Gastroesophageal sphincter (tissue), 4 donors: ENCODE measurements at regions not wholly inside any gene's neighbourhood (a gene's known extent, or its start where the extent isn't known, plus 50 kb on each side); places are given as distances from the start of the nearest gene placed in this dataset.
"Not testable (repeated sequence)": the region's sequence is repeated elsewhere in the genome, so short reads cannot be mapped to it uniquely, and the experiment has no call there.

Source experiments
- ATAC-seq: fragments of 150-250 bp; one replicate; pipeline ENCODE4 v1.9.1; 2016; ENCODE audit warnings: mild to moderate bottlenecking, moderate library complexity
- H3K27ac ChIP-seq, 4 donors: fragments of 200-600 bp; sonication (generic) in 3 of 4; 1 replicate in 3 of 4; 2 replicates in 1 of 4; pipeline ENCODE4 v1.5.1; 2016 to 2019
- H3K27me3 ChIP-seq: fragments of 200-600 bp; sonication (generic); one replicate; pipeline ENCODE4 v1.5.1; 2019
- H3K36me3 ChIP-seq, 2 donors: fragments of 200-600 bp; sonication (generic); one replicate each; pipeline ENCODE4 v1.5.1; 2019; ENCODE audit warnings: control low read depth in 1 of 2
- H3K4me1 ChIP-seq, 3 donors: fragments of 200-600 bp; sonication (generic); 1 replicate in 2 of 3; 2 replicates in 1 of 3; pipeline ENCODE4 v1.5.1; 2016 to 2019; ENCODE audit warnings: control low read depth in 2 of 3
- H3K4me3 ChIP-seq, 2 donors: fragments of 200-600 bp; sonication (generic); one replicate each; pipeline ENCODE4 v1.5.1; 2019; ENCODE audit warnings: mild to moderate bottlenecking in 1 of 2, moderate library complexity in 1 of 2
- H3K9me3 ChIP-seq, 3 donors: fragments of 200-600 bp; sonication (generic); one replicate each; pipeline ENCODE4 v1.5.1; 2017 to 2019; ENCODE audit warnings: control low read depth in 2 of 3
- CTCF ChIP-seq, 4 experiments: fragments of 200-600 bp in 2 of 4; fragments of 450-650 bp in 2 of 4; sonication (generic) in 1 of 4; IDR thresholded peaks; one replicate each; pipeline ENCODE4 v1.5.1; 2017 to 2019; ENCODE audit warnings: antibody characterized with exemption in 4 of 4, mild to moderate bottlenecking in 2 of 4, moderate library complexity in 2 of 4
- EP300 ChIP-seq: sonication (generic); formaldehyde crosslinking; IDR thresholded peaks from one replicate; pipeline ENCODE4 v1.6.1; 2017; ENCODE audit warnings: antibody characterized with exemption, mild to moderate bottlenecking
- POLR2A ChIP-seq, 2 donors: fragments of 450-650 bp; IDR thresholded peaks; one replicate each; pipeline ENCODE4 v1.6.1; 2017; ENCODE audit warnings: antibody characterized with exemption in 2 of 2, mild to moderate bottlenecking in 2 of 2, moderate library complexity in 1 of 2
- POLR2AphosphoS5 ChIP-seq: sonication (generic); formaldehyde crosslinking; IDR thresholded peaks from one replicate; pipeline ENCODE4 v1.6.1; 2017; ENCODE audit warnings: antibody characterized with exemption
- WGBS, 2 donors: methylation state at CpG; one replicate each; pipeline ENCODE4 v1.1.5; 2018; ENCODE audit warnings: low coverage in 1 of 2; 5-methylcytosine and 5-hydroxymethylcytosine counted together

- no peak for ATAC-seq
- H3K4me3 ChIP-seq: no peak overlapping the region
- peaks cover 16% of the 10 kb centered on the region for H3K27me3 ChIP-seq
- no peak overlapping the region for H3K27ac ChIP-seq
- 50% methylated on average over 1 of the region's 1 CpG; no CpG with 5 or more reads in 1 of the 2 donors for WGBS, 2 donors
- TF ChIP-seq POLR2A (IDR thresholded peaks at IDR 0.05) (no peak), EP300 (no peak), CTCF (IDR thresholded peaks at IDR 0.05) (no peak), POLR2AphosphoS5 (no peak)
- no peaks in the 10 kb centered on the region for H3K4me1 ChIP-seq
- no peaks in the 10 kb centered on the region for H3K36me3 ChIP-seq
- H3K9me3 ChIP-seq: no peaks in the 10 kb centered on the region
Observed at GRCh38 chr2:130289780-130290179, 52.9 kb upstream of the IMP4 start.

GRCh38 chr2:130288467-130289403, 54.0 kb upstream of the IMP4 start:
- TF ChIP-seq CTCF (IDR thresholded peaks at IDR 0.05) (no peak), POLR2A (IDR thresholded peaks at IDR 0.05) (no peak), EP300 (no peak), POLR2AphosphoS5 (no peak)
- ATAC-seq: no peak
- Histone ChIP-seq H3K27me3 (peaks cover 14% of the 10 kb centered on the region), H3K4me1 (no peaks in the 10 kb centered on the region), H3K9me3 (no peaks in the 10 kb centered on the region), H3K27ac (no peak overlapping the region), H3K36me3 (no peaks in the 10 kb centered on the region), H3K4me3 (no peak overlapping the region)
- 75 to 83% methylated on average over 6 to 15 of the region's 56 CpGs for WGBS, 2 donors

GRCh38 chr2:130287656-130288026, 55.1 kb upstream of the IMP4 start:
- WGBS, 2 donors: 65% methylated on average over 11 of the region's 14 CpGs; no CpG with 5 or more reads in 1 of the 2 donors
- ATAC-seq: no peak
- Histone ChIP-seq H3K27me3 (peaks cover 13% of the 10 kb centered on the region), H3K36me3 (no peaks in the 10 kb centered on the region), H3K4me1 (no peaks in the 10 kb centered on the region), H3K9me3 (no peaks in the 10 kb centered on the region), H3K27ac (no peak overlapping the region), H3K4me3 (no peak overlapping the region)
- no peak for TF ChIP-seq EP300

GRCh38 chr2:130286983-130287655, 55.6 kb upstream of the IMP4 start:
- no peak overlapping the region for H3K27ac ChIP-seq
- no peak overlapping the region for H3K4me3 ChIP-seq
- WGBS, 2 donors: 80 to 81% methylated on average over 1 to 12 of the region's 35 CpGs
- ATAC-seq: no peak
- TF ChIP-seq CTCF (IDR thresholded peaks at IDR 0.05): no peak
- no peak for TF ChIP-seq EP300
- no peak for TF ChIP-seq POLR2A (IDR thresholded peaks at IDR 0.05)
- TF ChIP-seq POLR2AphosphoS5: no peak
- no peaks in the 10 kb centered on the region for H3K4me1 ChIP-seq
- H3K27me3 ChIP-seq: peaks cover 13% of the 10 kb centered on the region
- H3K36me3 ChIP-seq: no peaks in the 10 kb centered on the region
- H3K9me3 ChIP-seq: no peaks in the 10 kb centered on the region

GRCh38 chr2:130283341-130283869, 59.3 kb upstream of the IMP4 start:
- ATAC-seq, H3K27ac ChIP-seq, H3K36me3 ChIP-seq, H3K4me3 ChIP-seq, H3K9me3 ChIP-seq, H3K4me1 ChIP-seq: not testable (repeated sequence)
- WGBS, 2 donors: no CpG with 5 or more reads among the region's 7 CpGs
- H3K27me3 ChIP-seq: peaks cover 13% of the 10 kb centered on the region

- H3K27me3 ChIP-seq, H3K4me3 ChIP-seq, H3K4me1 ChIP-seq, H3K36me3 ChIP-seq, ATAC-seq, H3K9me3 ChIP-seq, H3K27ac ChIP-seq: not testable (repeated sequence)
- 60 to 63% methylated on average over 2 to 8 of the region's 8 CpGs for WGBS, 2 donors
Observed at GRCh38 chr2:130279551-130279950, 63.1 kb upstream of the IMP4 start.

- peak; percentile 6 for ATAC-seq
- H3K27ac ChIP-seq, H3K4me3 ChIP-seq, H3K36me3 ChIP-seq, H3K4me1 ChIP-seq: not testable (repeated sequence)
- peaks cover 18% of the 10 kb centered on the region for H3K27me3 ChIP-seq
- WGBS, 2 donors: 44% methylated on average over 2 of the region's 9 CpGs; no CpG with 5 or more reads in 1 of the 2 donors
- H3K9me3 ChIP-seq: peaks cover 0 to 14% (median 0%) of the 10 kb centered on the region in 3 donors
Observed at GRCh38 chr2:130268333-130268732, 70.1 kb upstream of the TUBA3E start.

- 14 to 25% methylated on average over 1 to 2 of the region's 4 CpGs for WGBS, 2 donors
- not testable (repeated sequence) for ATAC-seq, H3K4me3 ChIP-seq, H3K4me1 ChIP-seq, H3K36me3 ChIP-seq, H3K27ac ChIP-seq
- peaks cover 0 to 14% (median 0%) of the 10 kb centered on the region in 3 donors for H3K9me3 ChIP-seq
- H3K27me3 ChIP-seq: peaks cover 22% of the 10 kb centered on the region
Observed at GRCh38 chr2:130267572-130267971, 69.3 kb upstream of the TUBA3E start.

- not testable (repeated sequence) for H3K27ac ChIP-seq, H3K36me3 ChIP-seq, H3K4me1 ChIP-seq, H3K4me3 ChIP-seq, ATAC-seq
- WGBS, 2 donors: no CpG with 5 or more reads among the region's 7 CpGs
- H3K27me3 ChIP-seq: peaks cover 29% of the 10 kb centered on the region
- peaks cover 0 to 14% (median 0%) of the 10 kb centered on the region in 3 donors for H3K9me3 ChIP-seq
Observed at GRCh38 chr2:130266836-130267235, 68.6 kb upstream of the TUBA3E start.
